ENCODE measurements at regions not wholly inside any gene's neighbourhood (a gene's known extent, or its start where the extent isn't known, plus 50 kb on each side); places are given as distances from the start of the nearest gene placed in this dataset.

GRCh38 chr6:6818078-6818639 is 229.6 kb downstream of the LY86 start:
- Histone ChIP-seq H3K27ac (no peak overlapping the region), H3K9me3 (no peaks in the 10 kb centered on the region), H3K27me3 (no peaks in the 10 kb centered on the region), H3K36me3 (replicated peaks in 1 of 2; ENCODE audit: insufficient read depth in 1 of 2, low read depth in 2 of 2) (no peaks in the 10 kb centered on the region), H3K4me3 (no peak overlapping the region), H3K4me1 (no peaks in the 10 kb centered on the region)
- 84 to 87% methylated on average over 10 of the region's 10 CpGs for WGBS, 2 donors
- DNase-seq (no peak), ATAC-seq (no peak)
- TF ChIP-seq POLR2A (IDR thresholded peaks at IDR 0.05) (no peak), CTCF (IDR thresholded peaks at IDR 0.05) (no peak)
- intact Hi-C loops (cut with DNase I): no loop called here

- ATAC-seq (peak; percentile 86), DNase-seq (peak; percentile 67 to 77 (median 75))
- Histone ChIP-seq H3K27me3 (no peaks in the 10 kb centered on the region), H3K9me3 (no peaks in the 10 kb centered on the region), H3K36me3 (replicated peaks in 1 of 2; ENCODE audit: insufficient read depth in 1 of 2, low read depth in 2 of 2) (no peaks in the 10 kb centered on the region), H3K4me1 (no peaks in the 10 kb centered on the region), H3K27ac (peak overlapping the region; percentile 8 to 65 (median 44)), H3K4me3 (no peak overlapping the region)
- 50 to 54% methylated on average over 10 of the region's 10 CpGs for WGBS, 2 donors
- no peak for TF ChIP-seq POLR2A (IDR thresholded peaks at IDR 0.05)
- TF ChIP-seq CTCF (IDR thresholded peaks at IDR 0.05): no peak
- intact Hi-C loops (cut with DNase I): no loop called here
Observed at GRCh38 chr6:6820641-6821238, 232.2 kb downstream of the LY86 start.

DNA sequence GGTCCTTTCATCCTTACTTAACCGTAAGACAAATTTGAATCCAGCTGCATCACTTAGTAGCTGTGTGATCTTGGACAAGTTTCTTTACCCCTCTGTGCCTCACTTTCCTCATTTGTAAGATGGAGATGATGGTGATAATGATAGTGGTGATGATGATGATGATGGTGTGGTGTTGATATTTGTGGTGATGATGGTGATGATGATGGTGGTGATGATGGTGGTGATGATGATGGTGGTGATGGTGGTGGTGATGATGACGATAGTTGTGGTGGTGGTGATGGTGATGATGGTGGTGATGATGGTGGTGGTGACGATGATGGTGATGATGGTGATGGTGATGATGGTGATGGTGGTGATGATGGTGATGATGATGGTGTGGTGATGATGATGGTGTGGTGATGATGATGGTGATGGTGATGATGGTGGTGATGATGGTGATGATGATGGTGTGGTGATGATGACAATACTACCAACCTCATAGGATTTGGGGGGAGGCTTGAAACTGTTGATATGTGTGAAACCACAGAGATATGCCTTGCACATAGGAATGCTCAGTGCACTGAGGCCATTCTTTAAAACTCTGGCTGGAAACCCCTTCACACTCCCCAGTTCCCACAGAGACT is 233.2 kb downstream of the LY86 start:
- Histone ChIP-seq H3K36me3 (replicated peaks in 1 of 2; ENCODE audit: insufficient read depth in 1 of 2, low read depth in 2 of 2) (no peaks in the 10 kb centered on the region), H3K27me3 (no peaks in the 10 kb centered on the region), H3K4me3 (no peak overlapping the region), H3K9me3 (no peaks in the 10 kb centered on the region), H3K4me1 (no peaks in the 10 kb centered on the region), H3K27ac (peak overlapping the region in 1 of 4 donors; percentile 8)
- no peak for DNase-seq
- TF ChIP-seq CTCF (IDR thresholded peaks at IDR 0.05) (no peak), POLR2A (IDR thresholded peaks at IDR 0.05) (peak in 1 of 3 donors; percentile 8)
- intact Hi-C loops (cut with DNase I): no loop called here
- ATAC-seq: no peak
- 69 to 74% methylated on average over 3 of the region's 3 CpGs for WGBS, 2 donors

- Histone ChIP-seq H3K27me3 (no peaks in the 10 kb centered on the region), H3K36me3 (replicated peaks in 1 of 2; ENCODE audit: insufficient read depth in 1 of 2, low read depth in 2 of 2) (no peaks in the 10 kb centered on the region), H3K9me3 (no peaks in the 10 kb centered on the region), H3K4me1 (no peaks in the 10 kb centered on the region), H3K4me3 (no peak overlapping the region), H3K27ac (no peak overlapping the region)
- no peak for TF ChIP-seq CTCF (IDR thresholded peaks at IDR 0.05)
- TF ChIP-seq POLR2A (IDR thresholded peaks at IDR 0.05): no peak
- intact Hi-C loops (cut with DNase I): no loop called here
- DNase-seq: no peak
- WGBS, 2 donors: 72 to 81% methylated on average over 6 of the region's 6 CpGs
- no peak for ATAC-seq
Observed at GRCh38 chr6:6823030-6823429, 234.5 kb downstream of the LY86 start.

Data from body of pancreas (tissue), 4 donors.